ENCODE measurements at regions not wholly inside any gene's neighbourhood (a gene's known extent, or its start where the extent isn't known, plus 50 kb on each side); places are given as distances from the start of the nearest gene placed in this dataset.

DNA sequence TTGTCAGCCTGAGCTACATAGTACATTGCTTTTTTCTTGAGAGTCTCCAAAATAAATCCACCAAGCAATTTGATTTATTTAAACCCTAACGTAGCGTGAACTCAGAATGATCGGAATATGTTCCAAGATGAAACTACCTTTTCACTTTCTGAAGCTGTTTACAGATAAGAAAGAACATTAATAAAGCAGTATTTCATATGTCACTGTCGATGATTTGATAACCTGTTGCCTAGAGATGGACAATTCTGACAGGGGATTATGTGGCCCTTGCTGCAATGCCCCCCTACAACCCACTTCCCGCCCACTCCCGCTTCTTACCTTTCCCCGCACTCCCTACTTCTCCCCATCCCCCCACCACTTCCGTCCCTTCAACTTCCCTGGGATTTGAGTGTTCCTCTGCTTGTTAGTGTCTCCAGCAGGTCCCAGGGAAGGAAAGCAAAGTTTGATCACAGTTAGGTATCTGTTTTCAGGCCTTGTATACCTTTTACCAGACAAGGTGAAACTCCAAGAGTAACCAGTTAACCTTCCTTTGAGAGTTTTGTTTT lies 229.2 kb upstream of the HMGA2 start:
- TF ChIP-seq, protein P1, sequence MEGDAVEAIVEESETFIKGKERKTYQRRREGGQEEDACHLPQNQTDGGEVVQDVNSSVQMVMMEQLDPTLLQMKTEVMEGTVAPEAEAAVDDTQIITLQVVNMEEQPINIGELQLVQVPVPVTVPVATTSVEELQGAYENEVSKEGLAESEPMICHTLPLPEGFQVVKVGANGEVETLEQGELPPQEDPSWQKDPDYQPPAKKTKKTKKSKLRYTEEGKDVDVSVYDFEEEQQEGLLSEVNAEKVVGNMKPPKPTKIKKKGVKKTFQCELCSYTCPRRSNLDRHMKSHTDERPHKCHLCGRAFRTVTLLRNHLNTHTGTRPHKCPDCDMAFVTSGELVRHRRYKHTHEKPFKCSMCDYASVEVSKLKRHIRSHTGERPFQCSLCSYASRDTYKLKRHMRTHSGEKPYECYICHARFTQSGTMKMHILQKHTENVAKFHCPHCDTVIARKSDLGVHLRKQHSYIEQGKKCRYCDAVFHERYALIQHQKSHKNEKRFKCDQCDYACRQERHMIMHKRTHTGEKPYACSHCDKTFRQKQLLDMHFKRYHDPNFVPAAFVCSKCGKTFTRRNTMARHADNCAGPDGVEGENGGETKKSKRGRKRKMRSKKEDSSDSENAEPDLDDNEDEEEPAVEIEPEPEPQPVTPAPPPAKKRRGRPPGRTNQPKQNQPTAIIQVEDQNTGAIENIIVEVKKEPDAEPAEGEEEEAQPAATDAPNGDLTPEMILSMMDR (conservative IDR thresholded peaks at IDR 0.05; ENCODE audit: low read depth, low read length), result no peak
- no peak for TF ChIP-seq EZH2 (IDR thresholded peaks at IDR 0.05; ENCODE audit: borderline replicate concordance, low read depth, low read length, poor library complexity, severe bottlenecking)
